ENCODE measurements at regions not wholly inside any gene's neighbourhood (a gene's known extent, or its start where the extent isn't known, plus 50 kb on each side); places are given as distances from the start of the nearest gene placed in this dataset.
"Not testable (repeated sequence)": the region's sequence is repeated elsewhere in the genome, so short reads cannot be mapped to it uniquely, and the experiment has no call there.

DNA sequence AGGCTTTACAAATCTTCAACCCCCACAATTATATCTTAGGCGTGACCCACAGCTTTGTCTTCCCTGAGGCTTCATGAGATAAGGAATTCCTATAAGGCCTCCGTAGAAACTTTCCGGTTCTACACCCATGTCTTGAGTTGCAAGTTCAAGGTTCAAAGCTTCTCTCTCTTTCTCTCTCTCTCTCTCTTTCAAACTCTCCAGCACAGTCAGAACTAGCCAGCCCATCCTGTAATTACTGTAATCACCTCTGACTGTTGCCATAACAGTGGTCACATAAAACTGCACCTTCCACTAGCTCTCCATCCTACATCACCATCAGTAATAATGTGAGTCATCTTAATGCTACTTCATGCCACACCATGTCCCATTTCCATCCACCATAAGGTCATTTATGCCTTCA lies 90.0 kb upstream of the NFASC start:
- DNase-seq (ENCODE audit: low read depth): no peak

DNA sequence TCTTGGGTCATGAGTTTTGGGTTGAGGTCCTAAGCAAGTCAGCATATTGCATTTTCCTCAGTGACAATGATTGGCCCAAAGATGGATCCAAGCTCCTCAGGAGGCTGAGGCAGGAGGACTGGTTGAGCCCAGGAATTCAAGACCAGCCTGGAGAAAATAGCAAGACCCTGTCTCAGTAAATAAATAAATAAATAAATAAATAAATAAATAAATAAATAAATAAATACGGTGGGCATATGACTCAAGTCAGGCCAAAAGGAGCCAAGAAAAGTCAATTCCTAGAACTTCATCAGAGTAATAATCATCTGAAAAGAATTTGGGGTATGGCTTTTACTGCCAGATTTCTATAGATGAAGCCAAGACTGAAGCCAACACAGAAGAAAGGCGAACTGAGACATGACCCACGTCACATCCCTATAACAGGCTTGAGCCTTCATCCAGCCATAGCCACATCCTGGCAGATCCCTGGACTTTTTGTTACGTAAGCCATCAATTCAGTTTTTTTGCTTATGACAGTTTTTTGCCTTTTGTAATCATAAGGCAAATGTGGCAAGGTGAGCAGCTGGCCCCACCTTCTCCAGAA lies 88.5 kb upstream of the NFASC start:
- DNase-seq (ENCODE audit: low read depth): peak; percentile 32

DNA sequence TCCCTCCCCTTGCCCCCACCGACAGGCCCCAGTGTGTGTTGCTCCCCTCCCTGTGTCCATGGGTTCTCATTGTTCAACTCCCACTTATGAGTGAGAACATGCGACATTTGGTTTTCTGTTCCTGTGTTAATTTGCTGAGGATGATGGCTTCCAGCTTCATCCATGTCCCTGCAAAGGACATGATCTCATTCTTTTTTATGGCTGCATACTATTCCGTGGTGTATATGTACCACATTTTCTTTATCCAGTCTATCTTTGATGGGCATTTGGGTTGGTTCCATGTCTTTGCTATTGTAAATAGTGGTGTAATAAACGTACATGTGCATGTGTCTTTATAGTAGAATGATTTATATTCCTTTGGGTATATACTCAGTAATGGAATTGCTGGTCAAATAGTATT lies 85.6 kb upstream of the NFASC start:
- DNase-seq (ENCODE audit: low read depth): not testable (repeated sequence)

DNA sequence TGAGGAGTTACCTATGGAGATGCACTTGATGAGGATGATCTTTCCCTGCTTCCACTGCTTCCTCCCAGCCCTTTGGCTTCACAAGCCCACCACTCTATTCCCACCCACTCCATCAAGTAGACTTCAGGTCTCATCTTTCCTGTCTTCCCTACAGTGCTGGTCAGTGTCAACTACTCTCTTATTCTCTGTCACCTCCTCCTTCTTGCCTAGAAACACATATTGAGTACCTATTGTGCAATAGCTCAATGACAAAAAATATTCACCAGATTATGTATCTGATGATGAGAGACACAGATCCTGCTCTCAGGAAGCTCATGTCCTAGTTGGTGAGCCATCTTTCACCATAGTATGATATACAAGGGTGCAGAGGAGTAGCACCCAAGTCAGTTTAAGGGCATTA lies 82.2 kb upstream of the NFASC start:
- no peak for DNase-seq (ENCODE audit: low read depth)

DNA sequence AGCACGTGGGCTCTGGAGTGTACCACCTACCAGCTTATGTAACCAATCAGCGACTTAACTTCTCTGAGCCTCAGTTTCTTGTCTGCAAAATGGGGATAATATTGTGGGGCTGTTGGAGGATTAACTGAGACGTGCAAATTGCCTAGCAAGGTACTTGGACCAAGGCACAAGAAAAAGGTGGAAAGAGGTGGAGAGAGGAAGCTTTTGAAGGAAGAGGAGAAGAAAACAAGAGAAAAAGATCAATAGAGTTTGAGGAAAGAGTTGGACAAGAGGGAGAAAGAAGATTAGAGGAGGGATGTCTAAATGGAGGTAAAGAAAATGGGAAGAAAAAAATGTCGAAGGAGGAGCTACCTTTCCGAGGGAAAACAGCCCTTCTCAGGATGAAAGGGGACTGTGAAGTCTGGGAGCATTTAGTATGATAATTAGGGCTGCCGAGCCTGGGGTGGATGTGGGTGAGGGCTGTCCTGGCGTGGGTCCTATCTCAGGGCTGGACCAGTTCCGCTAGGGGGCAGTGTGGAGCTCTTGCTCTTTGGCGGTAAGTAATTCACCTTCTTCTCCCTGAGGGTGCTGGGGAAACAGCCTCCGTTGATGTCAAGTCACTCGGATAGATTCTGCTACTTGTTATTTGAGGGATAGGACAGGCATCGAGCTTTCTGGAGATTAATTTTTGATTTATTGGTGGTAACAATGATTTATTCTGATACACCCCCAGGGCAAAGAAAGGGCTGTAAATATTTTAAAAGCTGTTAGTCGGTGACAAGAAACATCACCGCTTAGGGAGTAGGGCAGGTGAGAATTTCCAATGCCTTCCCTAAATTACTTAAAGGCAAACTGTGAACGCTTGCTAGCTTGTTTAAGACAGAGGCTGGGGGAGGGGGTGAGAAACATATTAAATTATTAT lies 79.0 kb upstream of the NFASC start:
- no peak for DNase-seq (ENCODE audit: low read depth)

DNA sequence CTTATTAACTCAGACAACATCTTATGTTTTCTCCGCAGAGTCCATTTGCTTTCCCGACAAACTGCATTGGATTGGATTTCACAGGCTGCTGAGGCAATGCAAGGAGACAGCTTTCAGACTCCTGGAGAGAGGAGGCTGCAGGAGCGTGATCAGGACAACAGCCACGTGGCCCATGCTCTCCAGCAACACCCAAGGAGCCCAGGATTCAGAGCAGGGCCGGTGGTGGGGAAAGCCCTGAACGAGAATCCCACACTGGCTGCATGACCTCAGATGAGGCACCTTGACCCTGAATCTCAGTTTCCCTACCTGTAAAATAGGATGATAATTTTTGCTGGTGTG lies 78.3 kb upstream of the NFASC start:
- DNase-seq (ENCODE audit: low read depth): no peak

DNA sequence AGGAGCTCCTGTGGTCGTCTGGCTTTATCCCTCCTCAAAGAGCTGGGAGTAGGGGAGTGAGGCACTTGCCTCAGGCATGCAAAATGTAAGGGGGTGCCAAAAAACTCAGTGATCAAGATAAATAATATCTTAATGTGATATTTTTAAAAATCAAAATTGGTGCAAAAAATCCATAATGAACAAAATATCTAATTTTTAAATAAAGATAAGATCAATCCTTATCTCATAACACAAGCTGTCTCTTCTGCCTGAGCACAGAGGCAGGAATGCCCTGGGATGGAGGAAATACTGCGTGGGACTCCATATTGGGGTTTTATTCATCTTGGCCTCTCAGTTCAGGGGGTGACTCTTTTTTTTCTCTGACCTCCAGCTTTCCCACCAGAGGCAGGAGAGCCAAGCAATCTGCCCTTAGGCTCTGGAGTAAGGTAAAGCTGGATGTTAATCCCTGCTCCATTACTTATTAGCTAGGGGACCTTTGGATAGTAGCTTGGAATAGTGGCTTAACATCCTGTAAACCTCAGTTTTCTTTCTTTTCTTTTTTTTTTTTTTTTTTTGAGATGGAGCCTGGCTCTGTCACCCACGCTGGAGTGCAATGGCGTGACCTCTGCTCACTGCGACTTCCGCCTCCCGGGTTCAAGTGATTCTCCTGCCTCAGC lies 77.3 kb upstream of the NFASC start:
- DNase-seq (ENCODE audit: low read depth): no peak

DNA sequence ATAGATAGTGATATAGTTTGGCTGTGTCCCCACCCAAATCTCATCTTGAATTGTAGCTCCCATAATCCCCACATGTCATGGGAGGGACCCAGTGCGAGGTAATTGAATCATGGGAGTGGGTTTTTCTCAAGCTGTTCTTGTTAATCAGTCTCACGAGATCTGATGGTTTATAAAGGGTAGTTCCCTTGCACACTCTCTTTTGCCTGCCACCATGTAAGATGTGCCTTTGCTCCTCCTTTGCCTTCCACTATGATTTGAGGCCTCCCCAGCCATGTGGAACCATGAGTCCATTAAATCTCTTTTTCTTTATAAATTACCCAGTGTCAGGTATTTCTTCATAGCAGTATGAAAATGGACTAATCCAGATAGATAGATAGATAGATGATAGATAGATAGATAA lies 73.8 kb upstream of the NFASC start:
- not testable (repeated sequence) for DNase-seq (ENCODE audit: low read depth)

DNA sequence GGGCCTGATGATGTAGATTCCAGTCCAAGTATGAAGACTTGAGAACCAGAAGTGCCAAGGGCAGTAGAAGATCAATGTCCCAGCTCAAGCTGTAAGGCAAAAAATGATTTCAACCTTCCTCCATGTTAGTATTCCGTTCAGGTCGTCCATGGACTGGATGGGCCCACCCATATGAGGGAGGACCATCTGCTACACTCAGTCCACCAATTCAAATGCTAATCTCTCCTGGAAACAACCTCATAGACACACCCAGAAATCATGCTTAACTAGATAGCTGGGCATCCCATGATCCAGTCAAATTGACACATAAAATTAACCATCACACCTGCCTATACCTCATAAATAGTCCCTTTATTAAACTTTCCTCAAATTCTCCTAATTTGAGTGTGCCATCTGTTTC lies 73.3 kb upstream of the NFASC start:
- DNase-seq (ENCODE audit: low read depth): no peak

DNA sequence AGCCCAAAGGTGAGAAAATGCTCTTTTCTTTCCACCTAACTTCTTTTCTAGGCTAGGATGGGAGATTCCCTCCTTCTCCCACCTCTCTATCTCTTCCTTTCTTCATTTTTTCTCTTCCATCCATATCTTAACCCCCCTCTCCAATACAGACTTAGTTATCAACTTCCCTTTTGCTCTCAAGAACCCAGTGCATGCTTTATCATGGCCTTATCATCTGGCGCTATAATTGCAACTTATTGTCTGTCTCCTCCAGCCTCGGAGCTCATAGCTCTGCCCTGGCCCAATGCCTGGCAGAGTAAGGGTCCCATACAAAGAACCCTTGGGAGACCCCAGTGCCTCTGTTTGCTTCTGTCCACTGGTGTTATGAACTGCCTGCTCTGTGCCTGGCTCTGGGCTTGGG lies 71.0 kb upstream of the NFASC start:
- no peak for DNase-seq (ENCODE audit: low read depth)

DNA sequence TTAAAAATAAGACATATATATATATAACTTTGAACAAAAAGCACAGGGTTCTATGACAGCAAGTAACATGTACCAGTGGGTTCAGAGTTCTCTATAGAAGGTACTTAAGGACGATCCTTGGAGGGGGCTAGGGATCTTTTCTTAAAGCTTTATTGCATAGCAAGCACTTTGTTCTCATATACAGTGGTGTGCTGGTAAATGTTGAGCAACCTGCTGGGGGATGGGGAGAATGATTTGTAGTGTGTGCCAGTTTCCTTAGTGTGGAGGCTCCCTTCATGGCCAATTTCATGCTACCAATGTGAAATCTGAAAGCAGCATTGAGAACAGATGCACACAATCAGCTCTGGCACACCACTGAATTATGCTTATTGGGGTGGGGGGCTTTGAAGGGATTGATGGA lies 69.5 kb upstream of the NFASC start:
- no peak for DNase-seq (ENCODE audit: low read depth)

DNA sequence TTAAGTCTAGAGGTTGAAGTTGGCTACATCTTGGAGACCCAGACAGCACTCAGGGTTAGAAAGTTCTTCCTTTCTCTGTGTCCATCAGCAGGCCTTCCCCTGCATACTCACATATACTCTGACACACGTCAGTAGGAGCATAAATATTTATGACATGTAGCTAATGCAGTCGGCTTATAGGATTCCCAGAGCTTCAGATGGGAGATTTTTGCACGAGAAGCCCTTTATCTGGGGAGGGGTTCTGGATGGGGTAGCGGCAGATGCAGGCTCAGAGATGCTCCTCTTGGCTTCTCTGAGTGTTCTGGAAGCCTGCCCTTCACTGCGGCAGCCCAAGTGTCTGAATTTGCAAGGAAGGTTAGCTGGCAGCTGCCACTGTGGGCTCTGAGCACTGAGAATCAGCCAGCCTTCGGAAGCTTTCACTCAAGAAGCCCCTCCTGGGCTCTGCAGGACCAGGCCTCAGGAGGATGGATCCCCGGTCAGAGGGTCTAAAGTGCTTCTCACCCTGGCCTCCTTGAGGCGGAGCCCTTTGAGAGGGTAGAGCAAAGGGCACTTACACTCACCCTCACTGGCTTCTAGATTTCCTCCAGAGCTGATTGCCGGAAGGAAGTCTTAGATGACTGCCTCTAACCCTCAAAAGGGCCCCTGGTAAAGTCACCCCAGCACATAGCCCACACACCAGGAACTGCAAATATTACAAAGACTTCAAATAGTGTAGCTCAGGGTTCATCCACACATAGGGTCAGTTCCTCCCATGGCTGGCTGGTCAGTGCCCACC lies 68.1 kb upstream of the NFASC start:
- no peak for DNase-seq (ENCODE audit: low read depth)

DNA sequence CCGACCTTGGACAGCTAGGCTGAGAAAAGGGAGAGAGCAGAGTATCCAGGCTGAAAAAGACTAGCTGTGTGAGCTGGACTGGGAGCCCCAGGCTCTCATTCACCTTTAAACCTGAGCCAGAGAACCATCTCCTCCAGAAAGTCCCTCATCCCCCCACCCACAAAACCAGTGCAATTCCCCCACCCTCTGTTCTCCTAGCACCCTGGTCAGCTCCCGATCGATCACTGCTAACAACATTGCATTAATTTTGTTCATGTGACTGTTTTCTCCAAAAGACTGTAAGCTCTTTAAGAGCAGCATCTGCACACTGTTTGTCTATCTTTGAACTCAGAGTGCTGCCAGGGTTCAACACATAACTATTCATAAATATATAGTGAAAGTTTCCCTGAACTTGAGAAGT lies 67.1 kb upstream of the NFASC start:
- DNase-seq (ENCODE audit: low read depth): no peak

DNA sequence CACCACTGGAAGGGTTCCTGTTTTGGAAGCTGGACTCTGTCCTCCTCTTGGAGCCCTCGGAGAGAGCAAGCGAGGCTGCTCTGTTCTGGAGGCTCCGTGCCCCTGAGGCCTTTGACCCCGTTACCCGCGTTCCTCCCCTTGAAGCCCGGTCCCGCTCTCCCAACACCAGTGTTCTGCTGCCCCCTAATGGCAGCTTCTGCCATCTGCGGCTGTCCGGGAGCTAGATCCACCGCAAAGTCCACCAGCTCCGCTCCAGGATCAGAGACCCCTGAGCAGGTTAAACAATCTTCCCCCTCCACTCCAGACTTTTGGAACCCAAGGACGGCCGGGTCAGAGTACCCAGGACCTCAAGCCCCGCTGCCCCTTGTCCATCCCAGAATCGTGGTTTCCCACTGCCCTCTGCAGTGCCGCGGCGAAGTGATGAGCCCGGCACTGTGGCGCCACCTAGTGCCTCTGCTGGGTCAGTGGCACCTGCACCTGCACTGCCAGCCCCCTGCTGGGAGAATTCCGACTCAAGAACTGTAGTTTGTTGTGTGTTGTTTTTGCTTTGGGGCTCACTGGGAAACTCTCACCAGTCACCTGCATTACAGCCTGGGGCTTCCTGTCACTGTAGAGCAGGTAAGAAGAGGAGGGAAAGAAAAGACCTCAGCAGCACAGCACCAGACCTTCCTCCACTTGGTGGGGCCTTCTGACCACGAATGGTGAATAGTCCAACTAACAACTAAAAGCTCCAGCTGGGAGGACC lies 63.5 kb upstream of the NFASC start:
- DNase-seq (ENCODE audit: low read depth): no peak

DNA sequence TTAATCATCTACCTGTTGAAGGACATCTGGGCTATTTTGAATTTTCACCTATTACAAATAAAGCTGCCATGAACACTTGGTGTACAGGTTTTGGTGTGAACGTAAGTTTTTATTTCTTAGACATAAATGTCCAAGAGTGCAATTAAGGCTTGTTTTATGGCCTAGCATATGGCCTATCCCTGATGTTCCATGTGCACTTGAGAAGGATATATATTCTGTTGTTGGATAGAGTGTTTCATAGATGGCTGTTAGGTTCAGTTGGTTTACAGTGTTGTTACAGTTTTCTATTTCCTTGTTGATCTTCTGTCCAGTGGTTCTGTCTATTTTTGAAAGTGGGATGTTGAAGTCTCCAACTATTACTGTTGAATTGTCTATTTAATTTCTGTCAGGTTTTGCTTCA lies 61.2 kb upstream of the NFASC start:
- no peak for DNase-seq (ENCODE audit: low read depth)

DNA sequence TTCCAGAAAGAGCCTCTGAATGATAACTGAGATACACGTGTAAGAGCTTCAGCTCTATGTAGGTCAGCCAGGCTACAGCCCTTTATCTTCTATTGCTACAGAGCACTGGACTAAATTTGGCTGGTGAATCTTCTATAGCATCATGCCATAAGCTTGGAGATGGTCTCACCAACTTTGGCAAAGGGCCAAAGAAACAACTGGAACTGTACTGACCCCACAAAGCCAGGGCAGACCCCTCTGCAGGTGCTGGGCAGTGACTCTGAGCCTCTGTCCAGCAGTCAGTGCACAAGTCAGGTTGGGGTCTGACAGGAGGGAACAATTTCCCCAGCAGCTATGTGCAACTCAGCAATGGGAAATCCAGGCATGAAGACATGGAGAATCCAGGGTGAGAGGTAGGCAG lies 57.8 kb upstream of the NFASC start:
- no peak for DNase-seq (ENCODE audit: low read depth)

DNA sequence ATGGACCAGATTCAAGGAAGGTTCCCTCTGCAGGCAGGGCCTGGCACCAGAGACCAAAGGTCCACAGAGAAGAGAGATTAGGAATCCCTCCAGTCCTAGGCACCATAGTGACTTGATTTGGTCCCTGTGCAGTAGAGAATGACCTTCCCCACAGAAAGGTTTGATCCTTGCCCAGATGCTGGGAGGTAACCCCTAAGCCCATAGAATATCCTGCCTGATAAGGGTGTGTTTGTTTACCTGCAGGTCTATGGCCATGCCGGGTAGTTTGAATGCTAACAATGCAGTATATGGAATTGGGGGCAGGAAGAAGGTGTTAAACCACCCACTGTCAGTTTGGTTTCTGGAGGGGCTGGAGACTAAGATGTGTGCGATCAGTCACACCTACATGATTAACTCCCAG lies 57.1 kb upstream of the NFASC start:
- no peak for DNase-seq (ENCODE audit: low read depth)

DNA sequence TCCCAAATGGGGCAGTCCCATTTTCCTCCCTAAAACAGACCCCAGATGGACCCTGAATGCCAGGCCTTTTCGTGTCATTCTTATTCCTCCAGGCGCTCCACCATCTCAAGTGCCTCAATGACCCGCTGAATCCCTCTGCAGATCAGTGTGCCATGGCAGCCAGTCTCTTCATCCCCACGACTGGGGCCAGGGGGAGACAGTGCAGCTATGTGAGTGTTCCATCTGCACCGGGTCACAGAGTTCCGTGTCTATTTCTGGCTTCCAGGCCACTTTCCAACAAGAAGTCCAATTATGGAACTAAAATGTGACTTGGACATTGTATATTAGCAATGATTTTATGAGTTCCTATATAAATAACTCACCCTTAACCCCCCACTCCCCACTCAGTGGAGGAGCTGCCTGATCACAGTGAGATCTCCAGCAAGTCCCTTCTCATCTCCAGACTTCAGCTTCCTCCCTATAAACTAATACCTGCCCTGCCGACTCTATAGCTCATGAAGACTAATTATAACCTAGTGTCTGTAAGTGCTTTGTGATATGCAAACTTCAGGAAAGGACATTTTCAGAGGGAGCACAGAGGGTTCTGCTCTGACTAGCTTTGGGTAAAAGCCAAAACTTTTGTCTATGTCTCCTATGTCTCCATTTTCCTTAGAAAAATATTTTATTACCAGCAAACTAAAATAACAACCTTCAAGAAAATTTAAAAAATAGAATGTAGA lies 56.3 kb upstream of the NFASC start:
- no peak for DNase-seq (ENCODE audit: low read depth)

DNA sequence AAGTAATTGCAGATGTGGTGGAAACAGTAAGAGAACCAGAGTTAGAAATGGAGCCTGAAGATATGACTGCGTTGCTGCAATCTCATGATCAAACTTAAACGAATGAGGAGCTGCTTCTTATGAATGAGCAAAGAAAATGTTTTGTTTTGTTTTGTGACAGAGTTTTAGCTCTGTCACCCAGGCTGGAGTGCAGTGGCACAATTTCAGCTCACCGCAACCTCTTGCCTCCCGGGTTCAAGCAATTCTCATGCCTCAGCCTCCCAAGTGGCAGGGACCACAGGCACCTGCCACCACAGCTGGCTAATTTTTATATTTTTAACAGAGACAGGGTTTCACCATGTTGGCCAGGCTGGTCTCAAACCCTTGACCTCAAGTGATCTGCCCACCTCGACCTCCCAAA lies 53.3 kb upstream of the NFASC start:
- no peak for DNase-seq (ENCODE audit: low read depth)

DNA sequence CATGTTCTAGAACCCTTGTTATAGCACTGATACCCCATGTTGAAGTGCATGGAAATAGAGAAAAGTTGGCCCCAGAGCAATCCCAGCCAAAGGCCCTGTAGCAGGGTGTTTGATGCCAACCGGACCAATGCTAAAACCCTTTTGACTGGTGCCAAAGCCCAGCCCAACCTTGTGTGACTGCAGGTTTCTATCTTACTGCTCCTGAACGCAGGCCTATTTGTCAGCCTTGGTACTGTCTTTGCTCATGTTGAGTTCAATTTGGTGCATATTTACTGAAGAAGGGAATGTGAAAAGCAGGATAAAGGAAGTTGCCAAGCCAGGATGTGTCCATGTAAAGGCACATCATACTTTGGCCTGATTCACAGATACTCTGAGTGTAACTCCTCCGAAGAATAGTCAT lies 51.7 kb upstream of the NFASC start:
- DNase-seq (ENCODE audit: low read depth): no peak

DNA sequence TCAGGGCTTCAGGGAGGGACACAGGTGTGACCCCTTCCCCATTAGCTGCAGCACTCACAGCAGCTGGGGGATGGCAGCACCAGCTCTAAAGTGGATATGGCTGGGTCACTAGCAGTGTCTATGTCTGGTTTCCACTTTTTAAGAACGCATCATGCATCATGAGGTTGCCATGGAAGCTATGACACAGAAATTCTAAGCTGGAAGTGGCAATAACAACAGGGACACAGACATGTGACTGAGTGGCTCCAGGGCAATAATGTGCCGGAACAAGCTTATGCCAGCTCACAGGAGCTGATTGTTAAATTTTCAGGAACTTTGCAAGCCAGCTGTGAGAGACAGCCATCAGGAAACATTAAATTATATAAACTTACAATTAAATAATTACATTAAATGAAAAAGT lies 51.2 kb upstream of the NFASC start:
- no peak for DNase-seq (ENCODE audit: low read depth)
